CD4-positive, CD25-positive, alpha-beta regulatory T cell (primary cell): ENCODE measurements at regions not wholly inside any gene's neighbourhood (a gene's known extent, or its start where the extent isn't known, plus 50 kb on each side); places are given as distances from the start of the nearest gene placed in this dataset.

Experiments used
- ATAC-seq, 2 donors: fragments of 150-1000 bp; cut with Tn5 transposase; one replicate each; pipeline ENCODE4 v1.10.0; 2021; ENCODE audit warnings: low read depth in 2 of 2, moderate number of reproducible peaks in 2 of 2, moderate library complexity in 1 of 2
- DNase-seq, 3 donors: peaks; one replicate each; pipeline versions ENCODE4 v3.0.0 to v3.0.0-alpha.2; 2012 to 2022; ENCODE audit warnings: mixed read lengths in 1 of 3
- H3K27ac ChIP-seq: one replicate; pipeline ENCODE4 v1.7.0; 2013; ENCODE audit warnings: mild to moderate bottlenecking, low read length; ENCODE audit not compliant: insufficient read depth, poor library complexity, severe bottlenecking
- H3K27me3 ChIP-seq: one replicate; pipeline ENCODE4 v1.7.0; 2013; ENCODE audit warnings: low read length; ENCODE audit not compliant: control insufficient read depth, insufficient read depth
- H3K36me3 ChIP-seq: one replicate; pipeline ENCODE4 v1.7.0; 2013; ENCODE audit warnings: mild to moderate bottlenecking, low read length, moderate library complexity; ENCODE audit not compliant: control insufficient read depth, insufficient read depth
- H3K4me1 ChIP-seq: 2 replicates; pipeline ENCODE4 v1.7.0; 2013; ENCODE audit warnings: mild to moderate bottlenecking, low read length; ENCODE audit not compliant: insufficient read depth, control insufficient read depth, poor library complexity, severe bottlenecking
- H3K4me3 ChIP-seq: one replicate; pipeline ENCODE4 v1.7.0; 2013; ENCODE audit warnings: low read depth, mild to moderate bottlenecking, low read length, moderate library complexity
- H3K9me3 ChIP-seq, 2 experiments: 1 replicate in 1 of 2; 2 replicates in 1 of 2; pipeline ENCODE4 v1.7.0; 2013; ENCODE audit warnings: low read length in 2 of 2, mild to moderate bottlenecking in 1 of 2, moderate library complexity in 1 of 2; ENCODE audit not compliant: control insufficient read depth in 2 of 2
- H3K27ac Mint-ChIP-seq, 3 donors: one replicate each; pipeline ENCODE4 v1.8.0; 2020 to 2022; ENCODE audit warnings: mild to moderate bottlenecking in 3 of 3, mixed read lengths in 3 of 3, moderate library complexity in 2 of 3
- H3K27me3 Mint-ChIP-seq: one replicate; pipeline ENCODE4 v1.8.0; 2022; ENCODE audit warnings: mild to moderate bottlenecking, mixed read lengths
- H3K36me3 Mint-ChIP-seq: one replicate; pipeline ENCODE4 v1.8.0; 2020; ENCODE audit warnings: mixed read lengths
- H3K4me1 Mint-ChIP-seq, 4 donors: one replicate each; pipeline ENCODE4 v1.8.0; 2020 to 2022; ENCODE audit warnings: mixed read lengths in 4 of 4, mild to moderate bottlenecking in 1 of 4
- H3K4me3 Mint-ChIP-seq, 4 donors: one replicate each; pipeline ENCODE4 v1.8.0; 2020 to 2022; ENCODE audit warnings: mild to moderate bottlenecking in 4 of 4, mixed read lengths in 4 of 4, moderate library complexity in 3 of 4
- H3K9me3 Mint-ChIP-seq, 7 donors: one replicate each; pipeline ENCODE4 v1.8.0; 2020 to 2022; ENCODE audit warnings: mixed read lengths in 7 of 7, mild to moderate bottlenecking in 3 of 7, moderate library complexity in 2 of 7

DNA sequence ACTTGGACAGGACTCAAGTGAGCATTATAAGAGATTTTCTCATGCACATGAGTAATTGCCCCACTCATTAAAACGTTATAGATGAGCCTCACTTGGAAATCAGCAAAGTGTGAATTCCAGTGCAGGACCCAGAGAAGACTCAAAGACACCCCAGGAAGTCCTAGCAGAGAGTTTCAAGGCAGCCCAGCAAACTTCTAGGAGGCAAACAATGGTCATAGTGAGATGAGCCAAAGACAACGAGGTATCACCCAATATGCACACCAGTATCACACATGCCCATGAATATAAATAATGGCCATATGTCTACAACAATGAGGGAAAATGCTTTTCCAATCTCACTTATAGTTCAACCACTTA, 245.9 kb downstream of the ACTL7B start:
- H3K27ac Mint-ChIP-seq: no peak overlapping the region
- Histone ChIP-seq H3K9me3 (no peaks in the 10 kb centered on the region), H3K36me3 (no peaks in the 10 kb centered on the region), H3K27ac (no peak overlapping the region), H3K4me1 (no peaks in the 10 kb centered on the region), H3K27me3 (no peaks in the 10 kb centered on the region), H3K4me3 (no peak overlapping the region)
- no peaks in the 10 kb centered on the region for H3K36me3 Mint-ChIP-seq
- DNase-seq (no peak), ATAC-seq (no peak)
- H3K4me3 Mint-ChIP-seq: no peak overlapping the region
- no peaks in the 10 kb centered on the region for H3K4me1 Mint-ChIP-seq
- H3K9me3 Mint-ChIP-seq: peaks cover 0 to 2% (median 0%) of the 10 kb centered on the region in 7 donors
- no peaks in the 10 kb centered on the region for H3K27me3 Mint-ChIP-seq

GRCh38 chr9:108609227-108609896, 246.4 kb downstream of the ACTL7B start:
- Mint-ChIP-seq H3K9me3 (peaks cover 0 to 3% (median 0%) of the 10 kb centered on the region in 7 donors), H3K27me3 (peaks cover 2% of the 10 kb centered on the region), H3K4me3 (no peak overlapping the region), H3K4me1 (no peaks in the 10 kb centered on the region), H3K27ac (no peak overlapping the region), H3K36me3 (no peaks in the 10 kb centered on the region)
- Histone ChIP-seq H3K4me1 (no peaks in the 10 kb centered on the region), H3K36me3 (no peaks in the 10 kb centered on the region), H3K27ac (no peak overlapping the region), H3K4me3 (no peak overlapping the region), H3K27me3 (no peaks in the 10 kb centered on the region), H3K9me3 (no peaks in the 10 kb centered on the region)
- DNase-seq (no peak), ATAC-seq (no peak)

- H3K27ac Mint-ChIP-seq: no peak overlapping the region
- H3K4me3 Mint-ChIP-seq: no peak overlapping the region
- H3K9me3 ChIP-seq: no peaks in the 10 kb centered on the region
Measured at GRCh38 chr9:108607607-108608006, 248.2 kb downstream of the ACTL7B start.

DNA sequence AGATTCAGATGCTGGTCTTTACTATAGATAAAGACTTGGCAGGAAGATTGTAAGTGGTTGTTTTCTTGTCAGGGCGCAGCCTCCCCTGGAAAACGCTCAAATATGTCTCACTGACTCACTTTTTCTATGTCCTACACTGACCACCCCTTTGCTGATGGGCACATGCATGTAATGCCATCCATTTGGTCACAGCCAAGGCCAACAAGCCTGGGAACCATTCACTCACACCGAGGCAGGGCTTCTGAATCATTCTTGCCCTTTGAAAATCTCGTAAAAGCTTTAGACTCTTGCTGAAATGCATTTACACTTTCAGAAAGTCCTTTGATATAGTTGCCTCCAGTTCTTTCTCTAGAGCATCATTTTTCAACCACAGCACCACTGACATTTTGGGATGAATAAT, 249.4 kb downstream of the ACTL7B start:
- Mint-ChIP-seq H3K36me3 (no peaks in the 10 kb centered on the region), H3K4me1 (no peaks in the 10 kb centered on the region)
- no peak overlapping the region for H3K27ac ChIP-seq

More at GRCh38 chr9:108607607-108608006, 248.2 kb downstream of the ACTL7B start:
- Histone ChIP-seq H3K27ac (no peak overlapping the region), H3K36me3 (no peaks in the 10 kb centered on the region), H3K4me1 (no peaks in the 10 kb centered on the region), H3K27me3 (no peaks in the 10 kb centered on the region), H3K4me3 (no peak overlapping the region)
- peaks cover 4% of the 10 kb centered on the region for H3K27me3 Mint-ChIP-seq
- ATAC-seq: no peak
- H3K4me1 Mint-ChIP-seq: no peaks in the 10 kb centered on the region
- H3K36me3 Mint-ChIP-seq: no peaks in the 10 kb centered on the region
- H3K9me3 Mint-ChIP-seq: peaks cover 0 to 3% (median 0%) of the 10 kb centered on the region in 7 donors
- no peak for DNase-seq

GRCh38 chr9:108603141-108603540, 252.6 kb downstream of the ACTL7B start:
- Mint-ChIP-seq H3K27ac (no peak overlapping the region), H3K27me3 (peaks cover 7% of the 10 kb centered on the region), H3K36me3 (no peaks in the 10 kb centered on the region), H3K9me3 (peaks cover 0 to 1% (median 0%) of the 10 kb centered on the region in 7 donors), H3K4me3 (no peak overlapping the region), H3K4me1 (no peaks in the 10 kb centered on the region)
- H3K4me3 ChIP-seq: no peak overlapping the region
- H3K4me1 ChIP-seq: no peaks in the 10 kb centered on the region
- no peak for DNase-seq
- H3K27ac ChIP-seq: no peak overlapping the region
- no peaks in the 10 kb centered on the region for H3K27me3 ChIP-seq
- H3K9me3 ChIP-seq: no peaks in the 10 kb centered on the region
- H3K36me3 ChIP-seq: no peaks in the 10 kb centered on the region
- no peak for ATAC-seq

More for the DNA sequence above, 249.4 kb downstream of the ACTL7B start:
- H3K9me3 Mint-ChIP-seq: peaks cover 0 to 3% (median 0%) of the 10 kb centered on the region in 7 donors
- Histone ChIP-seq H3K4me3 (no peak overlapping the region), H3K9me3 (no peaks in the 10 kb centered on the region), H3K4me1 (no peaks in the 10 kb centered on the region), H3K27me3 (no peaks in the 10 kb centered on the region), H3K36me3 (no peaks in the 10 kb centered on the region)
- peaks cover 4% of the 10 kb centered on the region for H3K27me3 Mint-ChIP-seq
- no peak overlapping the region for H3K4me3 Mint-ChIP-seq
- ATAC-seq (no peak), DNase-seq (no peak)
- H3K27ac Mint-ChIP-seq: no peak overlapping the region

- no peak overlapping the region for H3K27ac Mint-ChIP-seq
- Histone ChIP-seq H3K27me3 (no peaks in the 10 kb centered on the region), H3K4me1 (no peaks in the 10 kb centered on the region), H3K36me3 (no peaks in the 10 kb centered on the region), H3K4me3 (no peak overlapping the region), H3K27ac (no peak overlapping the region), H3K9me3 (no peaks in the 10 kb centered on the region)
- H3K4me3 Mint-ChIP-seq: no peak overlapping the region
- ATAC-seq (no peak), DNase-seq (no peak)
- H3K4me1 Mint-ChIP-seq: no peaks in the 10 kb centered on the region
- peaks cover 0 to 1% (median 0%) of the 10 kb centered on the region in 7 donors for H3K9me3 Mint-ChIP-seq
- no peaks in the 10 kb centered on the region for H3K36me3 Mint-ChIP-seq
- peaks cover 7% of the 10 kb centered on the region for H3K27me3 Mint-ChIP-seq
Measured at GRCh38 chr9:108600896-108601295, 254.9 kb downstream of the ACTL7B start.

DNA sequence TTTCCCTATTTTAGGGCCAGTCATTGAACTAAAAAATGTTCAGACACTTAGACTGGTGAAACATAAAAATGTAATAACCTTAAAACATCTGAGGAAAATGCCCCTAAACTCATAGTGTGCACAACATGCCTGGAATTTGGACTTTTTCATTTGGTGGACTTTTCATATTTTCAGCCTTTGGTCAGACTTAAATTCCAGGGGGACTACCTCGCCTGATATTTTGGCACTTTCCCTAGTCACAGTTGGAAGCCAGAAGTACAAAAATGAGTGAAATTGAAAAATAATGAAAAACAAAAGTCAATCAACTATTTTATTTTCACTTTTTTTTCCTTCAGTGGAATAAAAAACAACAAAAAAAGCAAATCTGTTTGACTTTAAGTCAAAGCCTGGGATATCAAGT, 256.2 kb downstream of the ACTL7B start:
- H3K36me3 Mint-ChIP-seq: no peaks in the 10 kb centered on the region
- Histone ChIP-seq H3K9me3 (no peaks in the 10 kb centered on the region), H3K36me3 (no peaks in the 10 kb centered on the region), H3K4me1 (no peaks in the 10 kb centered on the region), H3K27me3 (no peaks in the 10 kb centered on the region), H3K4me3 (no peak overlapping the region), H3K27ac (no peak overlapping the region)
- H3K27ac Mint-ChIP-seq: no peak overlapping the region
- no peaks in the 10 kb centered on the region for H3K4me1 Mint-ChIP-seq
- peaks cover 7% of the 10 kb centered on the region for H3K27me3 Mint-ChIP-seq
- no peak for ATAC-seq
- H3K4me3 Mint-ChIP-seq: no peak overlapping the region
- H3K9me3 Mint-ChIP-seq: peaks cover 0 to 1% (median 0%) of the 10 kb centered on the region in 7 donors
- DNase-seq: no peak

- H3K27ac ChIP-seq: no peak overlapping the region
- no peak overlapping the region for H3K27ac Mint-ChIP-seq
- no peak for ATAC-seq
- H3K27me3 Mint-ChIP-seq: peaks cover 5% of the 10 kb centered on the region
- no peaks in the 10 kb centered on the region for H3K36me3 Mint-ChIP-seq
- no peaks in the 10 kb centered on the region for H3K9me3 ChIP-seq
- peaks cover 0 to 2% (median 0%) of the 10 kb centered on the region in 7 donors for H3K9me3 Mint-ChIP-seq
- H3K4me3 Mint-ChIP-seq: no peak overlapping the region
- no peak for DNase-seq
- no peaks in the 10 kb centered on the region for H3K4me1 Mint-ChIP-seq
- H3K4me1 ChIP-seq: no peaks in the 10 kb centered on the region
- no peak overlapping the region for H3K4me3 ChIP-seq
- no peaks in the 10 kb centered on the region for H3K27me3 ChIP-seq
- no peaks in the 10 kb centered on the region for H3K36me3 ChIP-seq
Measured at GRCh38 chr9:108591121-108591520, 264.7 kb downstream of the ACTL7B start.
